OCI-LY3 (cell line): ENCODE measurements at regions not wholly inside any gene's neighbourhood (a gene's known extent, or its start where the extent isn't known, plus 50 kb on each side); places are given as distances from the start of the nearest gene placed in this dataset.

Experiments used
- H2AFZ ChIP-seq: fragments of 200-600, 300-600 bp; shearing (Covaris generic); 2 replicates; pipeline ENCODE4 v1.6.0; 2014; ENCODE audit warnings: antibody characterized with exemption, low read depth, low read length
- H3K27ac ChIP-seq: fragments of 200-600, 300-600 bp; sonication (generic); 2 replicates; pipeline ENCODE4 v1.5.1; 2014; ENCODE audit warnings: mild to moderate bottlenecking, low read length, moderate library complexity, mixed read lengths
- H3K27me3 ChIP-seq: fragments of 200-600, 300-600 bp; sonication (generic); 2 replicates; pipeline ENCODE4 v1.6.1; 2014; ENCODE audit warnings: low read depth, low read length, mixed read lengths
- H3K36me3 ChIP-seq: fragments of 200-600, 300-600 bp; sonication (generic); replicated peaks from 2 replicates; pipeline ENCODE3; 2014; ENCODE audit warnings: low read depth, low read length, mixed read lengths
- H3K4me1 ChIP-seq: fragments of 300-600, 200-600 bp; sonication (generic); 2 replicates; pipeline ENCODE4 v1.6.1; 2014; ENCODE audit warnings: low read length, mixed read lengths
- H3K4me2 ChIP-seq: fragments of 200-600, 300-600 bp; sonication (generic); 2 replicates; pipeline ENCODE4 v1.6.1; 2014; ENCODE audit warnings: low read length, mixed read lengths
- H3K4me3 ChIP-seq: fragments of 300-600, 200-600 bp; sonication (generic); 2 replicates; pipeline ENCODE4 v1.5.1; 2014; ENCODE audit warnings: antibody characterized with exemption, mild to moderate bottlenecking, low read length, moderate library complexity
- H3K79me2 ChIP-seq: fragments of 300-600, 200-600 bp; shearing (Covaris generic); 2 replicates; pipeline ENCODE4 v1.6.1; 2014; ENCODE audit warnings: mild to moderate bottlenecking, low read length, mixed read lengths
- H3K9ac ChIP-seq: fragments of 300-600, 200-600 bp; shearing (Covaris generic); 2 replicates; pipeline ENCODE4 v1.6.0; 2014; ENCODE audit warnings: mild to moderate bottlenecking, low read length, moderate library complexity
- H3K9me3 ChIP-seq: fragments of 200-600, 300-600 bp; shearing (Covaris generic); 2 replicates; pipeline ENCODE4 v1.6.1; 2014; ENCODE audit warnings: low read length, mixed read lengths; ENCODE audit not compliant: insufficient read depth
- H4K20me1 ChIP-seq: fragments of 200-600, 300-600 bp; sonication (generic); 2 replicates; pipeline ENCODE4 v1.6.1; 2016; ENCODE audit warnings: low read length, mixed read lengths; ENCODE audit not compliant: insufficient read depth
- EZH2phosphoT487 ChIP-seq: fragments of 200-600 bp; shearing (Covaris generic); IDR thresholded peaks from 2 replicates; pipeline ENCODE4 v1.6.1; 2018; ENCODE audit warnings: antibody characterized with exemption, mixed run types, low read depth
- TF ChIP-seq, protein P1 (sequence below): fragments of 200-600, 300-600 bp; sonication (generic); IDR thresholded peaks from 2 replicates; pipeline ENCODE4 v1.5.1; 2014; ENCODE audit warnings: antibody characterized with exemption, low read length, low read depth

DNA sequence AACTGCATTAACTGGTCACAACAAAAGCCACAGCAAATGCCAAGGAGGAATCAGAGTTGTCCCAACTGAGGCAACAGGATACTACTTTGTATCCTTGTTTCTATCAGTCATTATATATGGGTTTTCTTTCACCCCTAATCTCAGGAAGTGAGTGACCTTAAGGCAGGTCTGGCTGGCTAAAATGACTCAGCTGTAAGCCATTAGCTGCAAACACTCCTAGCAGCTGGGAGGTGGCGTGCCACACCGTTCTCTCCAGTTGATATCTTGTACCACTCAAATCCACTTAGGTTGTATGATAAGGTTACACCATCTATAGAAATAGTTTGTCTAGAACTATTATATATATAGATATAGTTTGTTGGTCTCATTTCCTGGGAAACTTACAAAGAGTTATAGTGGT is 171.1 kb upstream of the MC4R start:
- no peak overlapping the region for H3K4me2 ChIP-seq
- H3K36me3 ChIP-seq = no peaks in the 10 kb centered on the region
- H3K4me3 ChIP-seq = no peak overlapping the region
- H3K9ac ChIP-seq = no peak overlapping the region
- no peaks in the 10 kb centered on the region for H4K20me1 ChIP-seq
- no peak overlapping the region for H2AFZ ChIP-seq
- no peaks in the 10 kb centered on the region for H3K4me1 ChIP-seq
- no peaks in the 10 kb centered on the region for H3K79me2 ChIP-seq
- no peak overlapping the region for H3K27ac ChIP-seq
- TF ChIP-seq, protein P1, sequence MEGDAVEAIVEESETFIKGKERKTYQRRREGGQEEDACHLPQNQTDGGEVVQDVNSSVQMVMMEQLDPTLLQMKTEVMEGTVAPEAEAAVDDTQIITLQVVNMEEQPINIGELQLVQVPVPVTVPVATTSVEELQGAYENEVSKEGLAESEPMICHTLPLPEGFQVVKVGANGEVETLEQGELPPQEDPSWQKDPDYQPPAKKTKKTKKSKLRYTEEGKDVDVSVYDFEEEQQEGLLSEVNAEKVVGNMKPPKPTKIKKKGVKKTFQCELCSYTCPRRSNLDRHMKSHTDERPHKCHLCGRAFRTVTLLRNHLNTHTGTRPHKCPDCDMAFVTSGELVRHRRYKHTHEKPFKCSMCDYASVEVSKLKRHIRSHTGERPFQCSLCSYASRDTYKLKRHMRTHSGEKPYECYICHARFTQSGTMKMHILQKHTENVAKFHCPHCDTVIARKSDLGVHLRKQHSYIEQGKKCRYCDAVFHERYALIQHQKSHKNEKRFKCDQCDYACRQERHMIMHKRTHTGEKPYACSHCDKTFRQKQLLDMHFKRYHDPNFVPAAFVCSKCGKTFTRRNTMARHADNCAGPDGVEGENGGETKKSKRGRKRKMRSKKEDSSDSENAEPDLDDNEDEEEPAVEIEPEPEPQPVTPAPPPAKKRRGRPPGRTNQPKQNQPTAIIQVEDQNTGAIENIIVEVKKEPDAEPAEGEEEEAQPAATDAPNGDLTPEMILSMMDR = no peak
- TF ChIP-seq EZH2phosphoT487 = no peak
- H3K27me3 ChIP-seq = no peaks in the 10 kb centered on the region
- H3K9me3 ChIP-seq = no peaks in the 10 kb centered on the region

DNA sequence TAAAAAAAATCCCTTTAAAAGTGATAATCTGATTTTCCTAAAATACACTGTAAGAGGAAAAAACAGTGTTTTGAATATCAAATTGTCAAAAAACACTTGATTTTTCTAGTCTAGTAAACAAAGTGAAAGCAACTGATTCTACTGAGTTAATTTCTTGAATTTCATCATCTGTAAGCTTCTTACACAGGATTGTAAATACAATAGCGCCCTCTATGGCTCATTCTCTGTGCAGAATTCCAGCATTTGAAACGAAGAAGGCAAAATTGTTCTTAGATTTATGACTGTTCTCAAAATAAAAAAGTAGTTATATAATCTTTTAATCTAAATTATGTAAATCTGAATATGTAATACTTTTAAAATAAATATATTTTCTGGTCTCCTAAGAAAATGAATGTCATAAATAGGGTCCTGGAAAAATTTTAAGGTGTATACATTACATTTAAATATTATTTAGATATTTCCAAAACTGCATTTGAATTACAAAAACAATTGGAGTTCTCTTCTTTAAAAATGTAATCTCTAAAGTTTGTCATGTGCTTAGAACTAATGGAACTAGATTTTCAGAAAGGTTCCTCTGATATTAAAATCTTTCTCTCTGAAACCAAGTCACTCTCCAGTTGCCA is 176.9 kb upstream of the MC4R start:
- H3K9ac ChIP-seq = peak overlapping the region; percentile 32
- TF ChIP-seq, protein P1 = peak; percentile 98
- TF ChIP-seq EZH2phosphoT487 = no peak
- H4K20me1 ChIP-seq = no peaks in the 10 kb centered on the region
- no peaks in the 10 kb centered on the region for H3K27me3 ChIP-seq
- H3K4me3 ChIP-seq = peak overlapping the region; percentile 54
- no peaks in the 10 kb centered on the region for H3K79me2 ChIP-seq
- H2AFZ ChIP-seq = peak overlapping the region; percentile 72
- H3K36me3 ChIP-seq = no peaks in the 10 kb centered on the region
- H3K4me2 ChIP-seq = peak overlapping the region; percentile 49
- no peaks in the 10 kb centered on the region for H3K9me3 ChIP-seq
- 0 out of 2 replicates have a peak, but pooled peaks cover 6% of the 10 kb centered on the region for H3K4me1 ChIP-seq
- H3K27ac ChIP-seq = no peak overlapping the region

DNA sequence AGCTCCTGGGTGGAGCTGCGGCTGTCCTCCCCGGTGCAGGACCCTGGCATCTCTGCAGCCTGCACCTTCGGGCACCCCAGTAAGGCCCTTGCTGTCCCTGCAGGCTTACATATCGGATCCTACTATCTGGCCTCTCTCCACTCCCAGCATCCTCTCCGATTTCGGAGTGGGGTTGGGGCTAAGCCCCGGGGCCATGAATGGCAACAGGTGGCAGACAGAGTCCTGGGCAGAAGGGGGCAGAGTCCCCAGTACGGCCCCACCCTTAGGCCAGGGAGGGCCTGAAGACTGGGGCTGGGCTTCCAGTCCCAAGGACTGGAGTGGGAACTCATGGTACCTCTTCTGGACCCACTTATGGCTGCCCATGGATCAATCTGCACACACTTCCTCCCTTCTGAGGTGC is 180.4 kb upstream of the MC4R start:
- no peak overlapping the region for H2AFZ ChIP-seq
- H3K27ac ChIP-seq = no peak overlapping the region

DNA sequence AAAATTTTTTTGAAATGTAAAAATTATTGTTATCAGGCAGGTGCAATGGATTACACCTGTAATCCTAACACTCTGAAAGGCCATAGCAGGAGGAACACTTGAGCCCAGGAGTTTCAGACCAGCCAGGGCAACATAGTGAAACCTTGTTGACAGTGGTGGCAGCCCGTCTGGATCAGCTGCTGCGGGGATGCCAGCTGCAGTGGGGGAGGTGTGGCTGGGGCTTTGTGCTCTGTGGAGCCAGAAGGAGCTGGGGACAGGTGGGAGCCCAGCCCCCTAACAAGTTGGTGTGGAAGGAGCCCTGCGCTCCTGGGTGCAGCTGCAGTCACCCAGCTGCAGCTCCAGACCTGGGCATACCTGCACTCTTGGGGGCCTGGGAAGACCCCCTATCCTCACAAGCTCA is 182.4 kb upstream of the MC4R start:
- Histone ChIP-seq H3K27ac (no peak overlapping the region), H3K9ac (no peak overlapping the region), H3K27me3 (no peaks in the 10 kb centered on the region), H3K9me3 (no peaks in the 10 kb centered on the region), H3K79me2 (no peaks in the 10 kb centered on the region), H4K20me1 (no peaks in the 10 kb centered on the region), H3K4me2 (no peak overlapping the region), H3K4me1 (peaks cover 22% of the 10 kb centered on the region), H3K36me3 (no peaks in the 10 kb centered on the region), H2AFZ (no peak overlapping the region), H3K4me3 (no peak overlapping the region)
- TF ChIP-seq, protein P1 = no peak
- TF ChIP-seq EZH2phosphoT487 = no peak

More for the DNA sequence above, 180.4 kb upstream of the MC4R start:
- Histone ChIP-seq H3K4me1 (peaks cover 25% of the 10 kb centered on the region), H4K20me1 (no peaks in the 10 kb centered on the region), H3K4me2 (no peak overlapping the region), H3K27me3 (no peaks in the 10 kb centered on the region), H3K9ac (no peak overlapping the region), H3K9me3 (no peaks in the 10 kb centered on the region), H3K4me3 (no peak overlapping the region), H3K79me2 (no peaks in the 10 kb centered on the region), H3K36me3 (no peaks in the 10 kb centered on the region)
- no peak for TF ChIP-seq EZH2phosphoT487
- TF ChIP-seq, protein P1 = no peak
